ENCODE measurements at regions not wholly inside any gene's neighbourhood (a gene's known extent, or its start where the extent isn't known, plus 50 kb on each side); places are given as distances from the start of the nearest gene placed in this dataset.
"Not testable (repeated sequence)": the region's sequence is repeated elsewhere in the genome, so short reads cannot be mapped to it uniquely, and the experiment has no call there.

DNA sequence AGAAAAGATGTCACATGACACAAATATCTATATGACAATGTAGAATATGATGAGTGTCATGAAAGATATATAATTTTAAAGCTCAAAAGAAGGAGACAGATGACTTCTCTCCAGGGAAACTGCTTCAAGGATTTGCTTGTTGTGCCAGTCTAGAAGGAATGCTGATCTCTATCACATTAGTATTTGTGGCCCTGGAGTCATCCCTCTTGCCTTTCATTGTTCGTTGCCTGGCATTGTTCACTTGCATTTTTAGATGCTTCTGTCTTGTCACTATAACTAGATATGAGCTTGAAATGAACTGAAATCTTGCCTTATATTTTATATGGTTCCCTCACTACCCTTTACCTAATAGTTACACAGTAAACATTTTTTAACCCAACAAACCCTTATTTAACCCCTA lies 207.5 kb downstream of the ZNF608 start:
- no peak for DNase-seq

GRCh38 chr5:124538191-124538590 lies 208.2 kb downstream of the ZNF608 start:
- DNase-seq = no peak

DNA sequence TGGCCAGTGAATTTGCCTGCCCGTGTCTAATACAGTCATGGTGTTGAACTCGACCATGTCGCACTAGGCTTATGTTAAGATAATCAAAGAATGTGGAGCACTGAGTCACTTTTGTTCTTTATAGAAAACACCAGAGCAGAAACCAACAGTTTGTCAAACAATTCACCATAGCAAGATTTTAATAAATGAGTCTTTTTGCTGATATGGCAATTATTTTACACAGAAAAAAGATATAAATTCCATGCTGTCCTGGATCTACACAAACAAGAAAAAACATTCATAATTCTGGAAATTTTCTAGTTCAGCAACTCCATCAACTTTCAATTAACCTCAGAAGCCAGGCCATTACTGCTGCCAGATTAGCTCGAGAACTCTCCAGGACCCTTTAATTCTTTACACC lies 208.9 kb downstream of the ZNF608 start:
- no peak for DNase-seq

DNA sequence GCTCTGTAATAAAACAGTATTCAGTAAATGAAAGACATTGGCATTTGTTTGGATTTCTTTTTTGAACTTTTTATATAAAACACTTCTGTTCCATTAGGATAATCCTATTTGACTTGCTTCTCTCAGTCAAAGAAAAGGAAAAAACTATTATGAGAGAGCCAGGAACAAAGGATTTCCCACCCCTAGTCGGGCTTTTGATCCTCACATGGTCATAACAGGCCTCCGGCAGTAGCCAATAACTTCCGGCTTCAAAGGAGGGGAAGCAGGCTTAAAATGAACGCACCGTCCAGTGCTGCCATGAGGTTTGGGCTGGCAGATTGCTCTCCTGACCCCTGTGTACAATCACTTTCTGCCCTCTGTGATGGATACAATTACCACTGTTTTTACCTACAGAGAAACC lies 209.3 kb downstream of the ZNF608 start:
- DNase-seq = no peak

- DNase-seq = no peak
Measured at GRCh38 chr5:124536333-124536732, 210.1 kb downstream of the ZNF608 start.

- DNase-seq = no peak
Measured at GRCh38 chr5:124530916-124531315, 215.5 kb downstream of the ZNF608 start.

GRCh38 chr5:124528838-124529237 lies 217.6 kb downstream of the ZNF608 start:
- no peak for DNase-seq

GRCh38 chr5:124527220-124527991 lies 219.0 kb downstream of the ZNF608 start:
- DNase-seq = no peak

DNA sequence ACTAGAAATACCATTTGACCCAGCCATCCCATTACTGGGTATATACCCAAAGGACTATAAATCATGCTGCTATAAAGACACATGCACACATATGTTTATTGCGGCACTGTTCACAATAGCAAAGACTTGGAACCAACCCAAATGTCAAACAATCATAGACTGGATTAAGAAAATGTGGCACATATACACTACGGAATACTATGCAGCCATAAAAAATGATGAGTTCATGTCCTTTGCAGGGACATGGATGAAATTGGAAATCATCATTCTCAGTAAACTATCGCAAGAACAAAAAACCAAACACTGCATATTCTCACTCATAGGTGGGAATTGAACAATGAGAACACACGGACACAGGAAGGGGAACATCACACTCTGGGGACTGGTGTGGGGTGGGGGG lies 220.4 kb downstream of the ZNF608 start:
- DNase-seq = not testable (repeated sequence)

DNA sequence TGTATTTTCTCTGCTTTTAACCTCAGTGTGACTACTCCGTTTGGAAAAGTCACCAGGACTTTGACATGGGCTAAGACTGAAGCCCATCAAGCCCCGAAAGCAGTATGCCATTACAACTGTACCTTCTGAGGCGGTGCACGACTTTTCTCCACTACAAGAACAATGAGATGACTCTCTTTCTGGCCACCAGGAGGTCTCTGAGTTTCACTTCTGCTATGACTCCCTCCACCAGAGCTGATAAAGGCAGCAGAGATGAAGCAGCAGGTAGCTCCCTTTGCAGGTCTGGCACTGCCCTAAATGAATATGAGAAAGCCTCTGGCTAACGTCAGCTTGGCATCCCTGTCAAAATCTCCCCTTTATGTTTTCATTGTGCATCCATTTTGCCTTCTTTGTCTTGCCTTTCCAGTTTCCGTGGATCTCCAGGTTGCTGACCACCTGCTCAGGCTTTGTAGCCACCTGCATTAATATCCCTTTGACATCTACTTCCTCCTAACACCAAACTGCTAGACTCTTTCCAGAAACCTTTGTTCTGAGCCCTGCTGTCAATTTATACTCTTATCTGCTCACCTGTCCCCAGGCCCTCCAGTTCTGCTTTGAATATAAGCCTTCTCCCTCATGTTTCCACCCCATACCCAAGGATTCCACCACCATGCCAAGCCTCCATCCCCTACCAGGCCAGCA lies 221.7 kb downstream of the ZNF608 start:
- DNase-seq = no peak

DNA sequence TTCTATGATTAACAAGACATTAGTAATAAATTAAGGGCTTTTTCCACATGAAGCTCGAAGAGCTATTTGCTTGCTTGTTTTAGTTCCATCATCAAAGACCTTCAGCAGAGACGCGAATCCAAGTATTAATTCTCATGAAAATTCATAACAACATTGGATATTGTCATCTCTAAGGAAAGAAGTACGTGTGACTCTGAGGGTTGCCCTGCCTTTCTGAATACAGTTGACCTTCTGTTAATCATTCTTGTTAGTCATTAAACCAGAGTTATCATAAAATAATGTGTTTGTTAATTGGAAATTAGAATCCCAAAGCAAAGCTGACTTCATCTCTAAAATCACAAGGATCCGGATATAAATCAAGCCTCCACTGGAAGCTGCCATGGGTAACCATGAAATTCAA lies 222.5 kb downstream of the ZNF608 start:
- DNase-seq = no peak

DNA sequence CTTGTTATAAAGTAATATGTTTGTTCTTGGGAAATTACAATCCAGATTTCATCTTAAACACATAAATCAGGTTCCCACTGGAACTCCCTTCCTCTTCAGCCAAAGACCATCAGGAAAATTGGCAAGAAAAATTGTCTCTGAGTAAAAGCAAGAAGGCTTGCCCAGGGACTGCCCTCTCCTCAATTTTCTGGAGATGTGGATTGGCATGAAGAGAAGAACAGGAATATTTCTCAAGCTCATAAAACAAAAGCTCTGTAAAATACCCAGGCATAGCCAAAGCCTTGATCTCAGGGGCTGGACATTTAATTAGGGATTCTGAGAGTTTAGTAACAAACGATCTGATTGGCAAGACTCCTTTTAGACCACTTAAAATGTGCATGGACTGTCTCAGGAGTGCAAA lies 223.4 kb downstream of the ZNF608 start:
- no peak for DNase-seq

- no peak for DNase-seq
Measured at GRCh38 chr5:124521461-124522230, 224.8 kb downstream of the ZNF608 start.

GRCh38 chr5:124519396-124519795 lies 227.0 kb downstream of the ZNF608 start:
- no peak for DNase-seq

DNA sequence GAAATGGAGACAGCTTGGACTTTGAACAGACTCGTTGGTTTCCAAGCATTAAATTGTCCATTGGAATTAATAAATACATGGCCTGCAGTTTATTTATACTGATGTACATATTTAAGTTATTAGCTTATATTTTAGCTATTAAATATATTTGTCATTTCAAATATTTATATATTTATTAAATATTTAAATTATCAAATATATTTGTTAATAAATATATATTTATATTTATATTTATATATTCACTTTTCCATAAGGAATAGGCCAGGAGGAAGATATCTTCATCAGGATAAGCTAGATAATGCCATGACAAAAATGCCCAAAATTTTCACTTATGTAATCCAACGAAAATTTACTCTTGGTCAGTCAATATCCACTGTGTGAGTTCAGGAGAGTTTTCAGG lies 229.9 kb downstream of the ZNF608 start:
- no peak for DNase-seq

DNA sequence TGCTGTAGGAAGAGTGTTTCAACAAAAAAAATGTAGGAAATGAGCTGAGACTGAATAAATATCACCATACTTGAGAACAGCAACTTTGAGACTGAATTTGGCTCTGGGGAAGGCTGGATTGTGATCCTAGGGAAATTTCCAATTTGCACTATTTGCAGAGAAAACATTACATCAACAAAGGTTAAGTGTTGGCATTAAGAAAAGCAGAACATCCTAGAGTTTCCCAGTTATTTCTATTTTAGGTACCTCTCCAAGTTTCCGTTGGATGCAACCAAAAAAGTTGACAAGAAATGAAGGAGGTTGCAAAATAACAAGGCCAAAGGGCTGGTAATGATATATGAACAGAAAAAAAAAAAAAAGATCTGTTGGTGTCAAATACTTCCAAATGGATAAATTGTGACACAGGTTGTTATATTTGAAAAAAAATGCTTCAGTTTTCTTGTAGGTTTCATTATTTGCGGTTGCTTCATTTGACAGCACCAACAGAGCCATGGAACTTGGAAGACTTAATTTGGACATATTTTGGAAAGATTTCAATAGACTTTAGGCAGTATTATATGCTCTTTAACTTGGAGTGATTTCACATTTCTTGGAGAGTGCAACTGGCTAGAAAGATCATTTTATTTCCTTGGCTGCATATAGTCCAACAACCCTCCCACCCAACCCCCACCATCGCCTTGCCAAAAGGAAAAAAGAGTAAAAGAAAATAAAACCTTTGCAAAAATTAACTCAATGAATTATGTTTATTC lies 230.8 kb downstream of the ZNF608 start:
- no peak for DNase-seq

DNA sequence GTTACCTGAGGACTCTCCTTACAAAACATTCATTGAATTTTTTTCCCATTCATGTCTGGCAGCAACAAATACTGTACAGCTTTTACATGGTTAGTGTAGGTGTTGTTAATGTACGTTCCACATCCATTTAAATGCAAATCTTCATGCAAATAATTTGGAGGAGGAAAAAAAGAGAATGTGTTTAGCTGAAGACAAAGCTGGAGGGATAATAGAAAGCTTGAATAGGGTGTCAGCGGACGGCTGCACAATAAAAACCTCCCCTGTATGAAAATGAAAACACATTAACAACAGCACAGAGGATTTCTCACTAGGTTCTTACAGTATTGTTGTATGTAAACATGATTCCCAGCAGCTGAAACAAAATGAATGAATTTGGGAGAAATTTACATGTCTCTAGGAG lies 231.5 kb downstream of the ZNF608 start:
- no peak for DNase-seq

DNA sequence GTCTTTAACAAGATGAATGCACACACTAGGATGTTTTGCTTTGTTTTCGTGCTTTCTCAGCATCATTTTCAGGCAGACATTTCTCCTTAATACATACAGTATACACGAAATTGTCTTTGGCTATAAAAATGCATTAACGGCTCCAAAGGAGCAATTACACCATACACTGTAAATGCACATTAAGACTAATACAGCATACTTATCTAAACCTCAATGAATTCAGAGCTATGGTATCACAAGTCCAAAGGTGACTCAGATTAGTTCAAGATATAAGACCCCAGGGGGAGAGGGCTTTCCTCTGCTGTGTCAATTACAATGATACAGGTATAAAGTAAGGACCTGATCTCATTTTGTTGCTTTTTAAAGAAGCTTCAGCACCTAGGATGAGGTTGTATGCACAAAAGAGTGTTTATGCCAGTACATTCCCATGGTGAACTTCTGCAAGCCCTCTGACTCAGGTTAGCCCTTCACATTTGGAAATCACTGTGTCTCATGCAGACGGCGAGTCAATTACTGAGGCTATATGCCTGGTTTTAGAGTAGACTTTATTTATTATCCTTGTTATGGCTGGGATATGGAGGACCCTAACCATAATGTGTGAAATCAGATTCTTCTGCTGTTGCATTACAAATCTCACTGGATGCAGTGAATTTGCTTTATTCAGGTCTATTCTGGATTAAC lies 233.3 kb downstream of the ZNF608 start:
- DNase-seq = no peak

DNA sequence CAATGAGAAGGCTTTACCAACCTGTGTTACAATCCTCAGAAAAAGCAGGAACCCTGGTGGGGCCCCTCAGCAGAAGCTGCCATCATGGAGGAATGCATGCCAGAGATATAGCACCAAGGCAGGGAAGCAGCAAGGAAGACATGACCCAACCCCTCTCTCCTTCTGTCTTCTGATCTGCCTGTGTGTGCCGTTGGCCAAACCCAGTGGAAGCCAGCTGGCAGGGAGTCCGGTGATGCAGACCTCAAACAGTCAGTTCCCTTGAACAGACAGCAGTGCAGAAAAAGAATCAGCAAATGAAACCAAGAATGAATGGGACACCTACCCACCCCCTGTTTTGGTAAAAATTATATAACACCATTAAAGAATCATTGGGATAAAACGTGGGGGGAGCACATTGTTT lies 234.2 kb downstream of the ZNF608 start:
- DNase-seq = no peak

- no peak for DNase-seq
Measured at GRCh38 chr5:124511791-124512190, 234.6 kb downstream of the ZNF608 start.

- no peak for DNase-seq
Measured at GRCh38 chr5:124507688-124508087, 238.8 kb downstream of the ZNF608 start.

DNA sequence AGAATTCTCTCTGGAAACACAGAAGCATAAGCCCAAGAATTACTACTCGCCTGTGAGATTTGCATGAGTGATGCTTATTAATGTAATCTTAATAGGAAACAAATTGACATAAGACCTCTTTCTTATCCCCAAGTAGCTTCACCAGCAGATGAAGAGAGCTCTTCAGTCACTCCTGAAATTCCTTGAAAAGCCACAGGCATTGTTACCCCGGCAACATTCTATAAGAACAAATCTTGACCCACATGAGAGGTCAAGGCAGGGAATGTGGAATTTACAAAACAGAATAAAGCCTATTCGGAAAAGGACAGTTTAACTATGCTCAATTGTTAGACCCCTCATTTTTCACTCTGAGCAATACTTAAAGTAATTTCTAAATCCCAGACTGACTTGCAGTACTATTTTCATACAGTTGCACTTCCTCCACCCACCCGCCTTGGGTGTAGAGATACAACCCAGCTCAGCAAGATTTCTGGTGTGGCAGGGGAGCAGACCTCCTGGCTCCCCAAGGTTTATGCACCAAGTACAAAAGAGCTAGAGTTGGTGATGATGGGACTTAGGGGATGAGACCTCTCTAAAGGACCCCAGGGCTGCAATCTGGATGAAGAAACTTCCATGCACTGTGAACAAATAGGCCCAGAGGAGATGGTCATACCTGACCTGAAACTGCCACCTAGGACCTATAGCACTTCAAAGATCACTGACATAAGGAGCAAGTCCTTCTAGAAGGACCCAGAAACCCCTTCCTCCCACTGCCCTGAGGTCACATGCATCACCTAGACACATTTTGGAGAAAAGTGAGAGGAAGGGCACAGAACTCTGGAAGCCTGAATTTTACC lies 242.1 kb downstream of the ZNF608 start:
- DNase-seq = no peak
